HepG2 (cell line): ENCODE measurements at regions not wholly inside any gene's neighbourhood (a gene's known extent, or its start where the extent isn't known, plus 50 kb on each side); places are given as distances from the start of the nearest gene placed in this dataset.

Source experiments
- ATAC-seq: fragments of 200-7000 bp; cut with Tn5 transposase; 3 replicates; pipeline ENCODE4 v1.9.1; 2020; ENCODE audit warnings: mild to moderate bottlenecking, moderate library complexity
- BruUV-seq: library from RNA; stranded (reverse); fragments of 400-500 nt; replicated peaks from 2 replicates; lab custom pipeline; 2021; lab: Mats Ljungman, UMichigan
- CTCF ChIA-PET: fragments of 300-600 bp; formaldehyde crosslinking; extraction: SDS; loops from one replicate; lab custom pipeline; 2021; ENCODE audit warnings: low total read pairs, inconsistent platforms, low intra/inter-chr PET ratio; lab: Yijun Ruan, JAX
- POLR2A ChIA-PET: fragments of 350-600 bp; sonication (Branson Sonifier 250); formaldehyde crosslinking; loops from one replicate; lab custom pipeline; 2020; ENCODE audit warnings: antibody characterized with exemption, inconsistent platforms; lab: Yijun Ruan, JAX
- DNase-seq: peaks from one replicate; pipeline ENCODE4 v3.0.0-alpha.2; 2015; ENCODE audit warnings: low spot score
- FAIRE-seq: peaks from 3 replicates; lab custom pipeline; 2011; peaks lifted over from hg19 to GRCh38; lab: Jason Lieb, UNC
- H2AFZ ChIP-seq: one replicate; pipeline ENCODE4 v1.6.1; 2011; ENCODE audit warnings: low read length, inconsistent platforms
- H3K27ac ChIP-seq: fragments of 300-600 bp; 3 replicates; pipeline ENCODE4 v1.8.0; 2011; ENCODE audit warnings: mixed run types, mild to moderate bottlenecking, mixed read lengths, low read length, inconsistent platforms; ENCODE audit not compliant: insufficient read depth; ENCODE audit errors: extremely low read length
- H3K27me3 ChIP-seq, 2 experiments: fragments of 200-600 bp in 1 of 2; 2 replicates in 1 of 2; 3 replicates in 1 of 2; pipeline versions ENCODE4 v1.6.0 to v1.8.0; 2011; ENCODE audit warnings: low read length in 2 of 2, mild to moderate bottlenecking in 2 of 2, moderate library complexity in 2 of 2, inconsistent platforms in 1 of 2; ENCODE audit not compliant: insufficient read depth in 2 of 2, control insufficient read depth in 1 of 2
- H3K36me3 ChIP-seq, 2 experiments: fragments of 200-600 bp in 1 of 2; replicated peaks in 1 of 2; 2 replicates in 1 of 2; 3 replicates in 1 of 2; pipeline versions ENCODE4 v1.5.1 to v1.8.0; 2011; ENCODE audit warnings: low read length in 2 of 2, inconsistent platforms in 1 of 2; ENCODE audit not compliant: insufficient read depth in 2 of 2, control insufficient read depth in 1 of 2
- H3K4me1 ChIP-seq: 2 replicates; pipeline ENCODE4 v1.5.1; 2012; ENCODE audit warnings: low read length, inconsistent platforms; ENCODE audit not compliant: insufficient read depth
- H3K4me2 ChIP-seq: 2 replicates; pipeline ENCODE4 v1.6.0; 2011; ENCODE audit warnings: low read depth, low read length, inconsistent platforms
- H3K4me3 ChIP-seq, 3 experiments: fragments of 200-600 bp in 1 of 3; sonication (generic), shearing (Covaris generic) in 1 of 3; replicated peaks in 1 of 3; 2 replicates each; pipeline ENCODE4 v1.5.1; 2011 to 2016; ENCODE audit warnings: low read length in 3 of 3, inconsistent platforms in 2 of 3, low read depth in 2 of 3, mild to moderate bottlenecking in 2 of 3, control low read depth in 1 of 3, mixed read lengths in 1 of 3; ENCODE audit not compliant: insufficient read depth in 1 of 3
- H3K79me2 ChIP-seq: one replicate; pipeline ENCODE4 v1.6.1; 2011; ENCODE audit warnings: low read length, inconsistent platforms; ENCODE audit not compliant: insufficient read depth
- H3K9ac ChIP-seq: 2 replicates; pipeline ENCODE4 v1.6.0; 2011; ENCODE audit warnings: mild to moderate bottlenecking, low read depth, low read length, inconsistent platforms; ENCODE audit not compliant: insufficient read depth
- H3K9me3 ChIP-seq: 2 replicates; pipeline ENCODE4 v1.5.1; 2012; ENCODE audit warnings: mild to moderate bottlenecking, low read length
- H4K20me1 ChIP-seq: 2 replicates; pipeline ENCODE4 v1.6.0; 2011; ENCODE audit warnings: inconsistent platforms, mild to moderate bottlenecking, low read length, moderate library complexity; ENCODE audit not compliant: insufficient read depth
- BRF2 ChIP-seq: sonication (generic); formaldehyde crosslinking; IDR thresholded peaks from 2 replicates; pipeline ENCODE4 v1.8.1; 2022; ENCODE audit warnings: mild to moderate bottlenecking, missing genetic modification reagents
- CHCHD3 ChIP-seq: sonication (generic); formaldehyde crosslinking; IDR thresholded peaks from 2 replicates; pipeline ENCODE4 v1.8.0; 2022; ENCODE audit warnings: mild to moderate bottlenecking, missing genetic modification reagents, moderate library complexity
- CHD4 ChIP-seq: fragments of 200-600 bp; sonication (generic); IDR thresholded peaks from 2 replicates; pipeline ENCODE4 v1.7.0; 2017; ENCODE audit warnings: mild to moderate bottlenecking, low read length, borderline replicate concordance
- HBP1 ChIP-seq: IDR thresholded peaks from 2 replicates; pipeline ENCODE4 v1.6.1; 2016; ENCODE audit warnings: low read depth, control low read depth
- MBD4 ChIP-seq: IDR thresholded peaks from 2 replicates; pipeline ENCODE4 v1.6.1; 2012; ENCODE audit warnings: low read length, inconsistent platforms, borderline replicate concordance
- NCOA5 ChIP-seq: sonication (generic); formaldehyde crosslinking; IDR thresholded peaks from 2 replicates; pipeline ENCODE4 v1.4.0; 2020; ENCODE audit warnings: missing genetic modification reagents
- PAXIP1 ChIP-seq: sonication (generic); formaldehyde crosslinking; conservative IDR thresholded peaks from 2 replicates; pipeline ENCODE4 v1.4.0; 2020; ENCODE audit warnings: mild to moderate bottlenecking, missing genetic modification reagents, moderate library complexity
- THYN1 ChIP-seq: sonication (generic); formaldehyde crosslinking; IDR thresholded peaks from 2 replicates; pipeline ENCODE4 v1.8.1; 2023; ENCODE audit warnings: low read depth, mild to moderate bottlenecking, moderate library complexity, missing genetic modification reagents, borderline replicate concordance
- ZFYVE20 ChIP-seq: sonication (generic); formaldehyde crosslinking; IDR thresholded peaks from 2 replicates; pipeline ENCODE4 v1.8.0; 2023; ENCODE audit warnings: low read depth, mild to moderate bottlenecking, moderate library complexity, missing genetic modification reagents, borderline replicate concordance
- ZNF292 ChIP-seq: sonication (generic); formaldehyde crosslinking; IDR thresholded peaks from 2 replicates; pipeline ENCODE4 v1.8.1; 2022; ENCODE audit warnings: mild to moderate bottlenecking, low read depth, missing genetic modification reagents, borderline replicate concordance
- ZNF441 ChIP-seq: sonication (generic); formaldehyde crosslinking; IDR thresholded peaks from 2 replicates; pipeline ENCODE4 v1.7.0; 2021; ENCODE audit warnings: missing genetic modification reagents, borderline replicate concordance
- ZNF510 ChIP-seq: sonication (generic); formaldehyde crosslinking; IDR thresholded peaks from 2 replicates; pipeline ENCODE4 v1.4.0; 2020; ENCODE audit warnings: low read depth, mild to moderate bottlenecking, missing genetic modification reagents
- ZNF546 ChIP-seq: sonication (generic); formaldehyde crosslinking; conservative IDR thresholded peaks from 2 replicates; pipeline ENCODE4 v1.8.1; 2023; ENCODE audit warnings: mild to moderate bottlenecking, missing genetic modification reagents
- ZNF562 ChIP-seq: sonication (generic); formaldehyde crosslinking; IDR thresholded peaks from 2 replicates; pipeline ENCODE4 v1.8.0; 2022; ENCODE audit warnings: missing genetic modification reagents, borderline replicate concordance
- ZNF598 ChIP-seq: sonication (generic); formaldehyde crosslinking; IDR thresholded peaks from 2 replicates; pipeline ENCODE4 v1.5.1; 2020; ENCODE audit warnings: mild to moderate bottlenecking, missing genetic modification reagents, borderline replicate concordance
- ZNF605 ChIP-seq: sonication (generic); formaldehyde crosslinking; IDR thresholded peaks from 2 replicates; pipeline ENCODE4 v1.8.0; 2022; ENCODE audit warnings: mild to moderate bottlenecking, missing genetic modification reagents
- ZNF660 ChIP-seq: sonication (generic); formaldehyde crosslinking; IDR thresholded peaks from 2 replicates; pipeline ENCODE4 v1.5.1; 2020; ENCODE audit warnings: mild to moderate bottlenecking, low read depth, missing genetic modification reagents, borderline replicate concordance
- WGBS: methylation state at CpG from one replicate; pipeline ENCODE4 v1.1.6; 2017; ENCODE audit warnings: low lambda C conversion rate; 5-methylcytosine and 5-hydroxymethylcytosine counted together
- in situ Hi-C: cut with HindIII; loops from 2 replicates; pipeline ENCODE4 v1.10.0; 2017; ENCODE audit warnings: low pct_unique_long_range_greater_than_20kb; ENCODE audit not compliant: extremely low pct_ligation_motif_present
- intact Hi-C: fragments of 100-400 bp; cut with micrococcal nuclease; formaldehyde crosslinking; loops from one replicate; pipeline ENCODE4 v1.10.0; 2022; ENCODE audit not compliant: unreplicated experiment

- DNase-seq (no peak), FAIRE-seq (no peak), ATAC-seq (no peak)
- Histone ChIP-seq H3K27ac (no peak overlapping the region), H3K9ac (no peak overlapping the region), H3K9me3 (no peaks in the 10 kb centered on the region), H3K4me3 (no peak overlapping the region), H2AFZ (no peak overlapping the region), H3K79me2 (no peaks in the 10 kb centered on the region), H4K20me1 (no peaks in the 10 kb centered on the region), H3K4me2 (no peak overlapping the region), H3K36me3 (no peaks in the 10 kb centered on the region), H3K4me1 (no peaks in the 10 kb centered on the region), H3K27me3 (peaks cover 2 to 23% of the 10 kb centered on the region in 2 experiments; a peak in 3 of 5 replicates)
- TF ChIP-seq ZNF292 (no peak), HBP1 (CRISPR knock-in tag) (no peak), ZNF598 (no peak), PAXIP1 (no peak), NCOA5 (CRISPR knock-in tag) (no peak), BRF2 (CRISPR knock-in tag) (no peak), ZNF546 (no peak), ZNF441 (CRISPR knock-in tag) (no peak), CHD4 (no peak), ZNF660 (CRISPR knock-in tag) (no peak), ZNF605 (CRISPR knock-in tag) (no peak), ZNF562 (CRISPR knock-in tag) (no peak), ZFYVE20 (CRISPR knock-in tag) (no peak), CHCHD3 (CRISPR knock-in tag) (no peak), MBD4 (no peak), THYN1 (CRISPR knock-in tag) (no peak), ZNF510 (CRISPR knock-in tag) (no peak)
- ChIA-PET CTCF (no interaction called here), POLR2A (no interaction called here)
- in situ Hi-C loops (no loop called here), intact Hi-C loops (no loop called here)
- no TSS peak for BruUV-seq
- WGBS = 2% methylated on average over 4 of the region's 4 CpGs
Observed at GRCh38 chr10:4190876-4191275, 405.9 kb upstream of the KLF6 start.
